Skeletal muscle satellite cell (primary cell): ENCODE measurements at regions not wholly inside any gene's neighbourhood (a gene's known extent, or its start where the extent isn't known, plus 50 kb on each side); places are given as distances from the start of the nearest gene placed in this dataset.
A peak's percentile ranks its signal among the peaks of the same experiment; 100 is the strongest.

Experiments used
- H3K27me3 ChIP-seq: 2 replicates; pipeline ENCODE4 v1.7.0; 2013; ENCODE audit warnings: low read length; ENCODE audit not compliant: control insufficient read depth, insufficient read depth
- H3K36me3 ChIP-seq: 2 replicates; pipeline ENCODE4 v1.7.0; 2013; ENCODE audit warnings: mild to moderate bottlenecking, control low read depth, low read length; ENCODE audit not compliant: insufficient read depth
- H3K4me1 ChIP-seq: 2 replicates; pipeline ENCODE4 v1.7.0; 2013; ENCODE audit warnings: low read length; ENCODE audit not compliant: control insufficient read depth, insufficient read depth
- H3K4me2 ChIP-seq: 2 replicates; pipeline ENCODE4 v1.7.0; 2013; ENCODE audit warnings: mild to moderate bottlenecking, low read length
- H3K4me3 ChIP-seq: 2 replicates; pipeline ENCODE4 v1.7.0; 2013; ENCODE audit warnings: low read length
- H3K9ac ChIP-seq: 2 replicates; pipeline ENCODE4 v1.7.0; 2013; ENCODE audit warnings: mild to moderate bottlenecking, low read depth, low read length, moderate library complexity
- H3K9me3 ChIP-seq: replicated peaks from 2 replicates; pipeline ENCODE4 v1.7.0; 2013; ENCODE audit warnings: mild to moderate bottlenecking, control low read depth, low read length

DNA sequence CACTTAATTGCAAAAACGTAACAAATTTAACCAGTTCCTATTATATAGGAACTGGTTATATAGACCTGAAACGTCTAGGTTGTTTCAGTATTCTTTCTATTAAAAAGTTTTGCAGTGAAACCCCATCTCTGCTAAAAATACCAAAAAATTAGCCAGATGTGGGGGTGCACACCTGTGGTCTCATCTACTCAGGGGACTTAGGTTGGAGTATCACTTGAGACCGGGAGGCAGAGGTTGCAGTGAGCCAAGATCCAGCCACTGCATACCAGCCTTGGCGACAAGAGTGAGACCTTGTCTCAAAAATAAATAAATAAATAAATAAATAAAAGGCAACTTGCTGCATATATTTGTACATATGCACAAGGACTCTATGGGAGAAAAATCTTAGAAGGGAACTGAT is 387.0 kb downstream of the TUSC7 start:
- no peaks in the 10 kb centered on the region for H3K4me1 ChIP-seq
- no peak overlapping the region for H3K4me2 ChIP-seq
- no peaks in the 10 kb centered on the region for H3K36me3 ChIP-seq
- no peak overlapping the region for H3K4me3 ChIP-seq
- H3K27me3 ChIP-seq, result no peaks in the 10 kb centered on the region
- H3K9me3 ChIP-seq, result peaks cover 3% of the 10 kb centered on the region
- H3K9ac ChIP-seq, result no peak overlapping the region

DNA sequence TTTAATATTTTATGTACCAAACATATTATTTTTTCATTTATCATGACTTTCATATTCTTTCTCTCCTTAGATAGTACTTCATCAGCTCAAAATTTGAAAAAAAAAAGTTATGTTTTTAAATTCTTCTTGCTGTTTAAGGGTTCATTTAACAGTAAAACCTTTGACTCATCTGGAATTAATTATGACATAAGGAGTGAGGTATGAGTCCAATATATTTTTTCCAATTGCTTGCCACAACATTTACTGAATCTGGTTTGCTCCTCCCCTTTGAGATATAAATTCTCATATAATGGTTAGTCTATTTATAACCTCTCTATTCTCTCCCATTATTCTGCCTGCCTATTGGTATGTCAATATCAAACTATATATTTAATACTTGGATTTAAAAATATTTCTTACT is 387.8 kb downstream of the TUSC7 start:
- Histone ChIP-seq H3K4me3 (no peak overlapping the region), H3K36me3 (no peaks in the 10 kb centered on the region), H3K4me1 (no peaks in the 10 kb centered on the region), H3K9ac (no peak overlapping the region), H3K4me2 (no peak overlapping the region), H3K27me3 (no peaks in the 10 kb centered on the region), H3K9me3 (peaks cover 3% of the 10 kb centered on the region)

DNA sequence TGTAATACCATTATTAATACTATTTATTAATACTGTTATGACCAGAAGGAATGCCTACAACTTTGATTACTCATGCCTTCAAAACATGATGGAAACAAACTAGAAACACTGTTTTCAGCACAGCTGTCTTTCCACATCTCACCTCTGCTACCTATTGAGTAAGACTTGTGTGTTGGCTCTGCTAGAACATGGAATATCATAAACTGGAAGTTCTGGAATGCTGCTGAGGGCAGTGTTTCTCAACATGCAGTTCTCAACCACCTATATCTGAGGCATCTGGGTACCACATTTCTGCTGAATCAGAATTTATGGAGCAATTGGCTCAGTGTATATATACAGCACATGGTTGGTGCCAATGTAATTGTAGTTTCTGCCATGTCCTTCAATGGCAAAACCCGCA is 392.1 kb downstream of the TUSC7 start:
- Histone ChIP-seq H3K27me3 (no peaks in the 10 kb centered on the region), H3K4me1 (peaks cover 25% of the 10 kb centered on the region), H3K4me3 (no peak overlapping the region), H3K4me2 (no peak overlapping the region), H3K9ac (no peak overlapping the region), H3K36me3 (no peaks in the 10 kb centered on the region), H3K9me3 (peaks cover 3% of the 10 kb centered on the region)

DNA sequence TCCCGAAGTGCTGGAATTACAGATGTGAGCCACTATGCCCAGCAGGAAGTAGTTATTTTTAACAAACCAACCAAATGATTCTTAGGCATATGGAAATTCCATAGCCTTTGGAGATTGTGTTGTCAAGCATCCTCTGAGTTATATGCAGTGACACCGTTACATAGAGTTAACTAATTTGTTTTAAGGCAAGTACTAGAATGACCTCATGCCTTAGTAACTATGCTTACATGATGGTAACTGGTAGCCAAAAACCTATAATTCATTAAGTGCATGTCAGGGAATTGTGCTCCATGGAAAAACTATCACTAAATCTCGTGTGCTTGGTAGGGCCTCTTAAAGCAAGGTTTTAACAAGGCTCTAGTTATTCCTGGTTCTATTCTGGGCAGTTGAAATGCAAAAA is 392.8 kb downstream of the TUSC7 start:
- no peak overlapping the region for H3K4me3 ChIP-seq
- peaks cover 26% of the 10 kb centered on the region for H3K4me1 ChIP-seq
- H3K9me3 ChIP-seq, result peaks cover 3% of the 10 kb centered on the region
- H3K27me3 ChIP-seq, result no peaks in the 10 kb centered on the region
- H3K36me3 ChIP-seq, result no peaks in the 10 kb centered on the region
- no peak overlapping the region for H3K4me2 ChIP-seq
- no peak overlapping the region for H3K9ac ChIP-seq

DNA sequence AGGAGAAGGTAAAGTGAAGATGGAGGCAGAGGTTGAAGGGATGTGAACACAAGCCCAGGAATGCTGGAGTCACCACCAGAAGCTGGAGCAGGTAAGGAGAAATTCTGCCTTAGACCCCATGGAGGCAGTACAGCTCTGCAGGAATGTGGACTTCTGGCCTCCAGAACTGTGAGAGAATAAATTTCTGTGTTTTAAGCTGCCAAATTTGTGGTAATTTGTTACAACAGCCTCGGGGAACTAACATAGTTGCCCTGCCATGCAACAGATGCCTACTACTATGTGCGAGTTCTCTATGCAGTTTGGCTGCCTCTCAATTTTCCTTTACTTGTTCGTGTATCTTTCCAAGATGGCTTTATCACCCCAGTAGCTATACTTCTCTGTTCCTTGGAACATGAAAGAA is 394.1 kb downstream of the TUSC7 start:
- Histone ChIP-seq H3K4me1 (peaks cover 26% of the 10 kb centered on the region), H3K9me3 (no peaks in the 10 kb centered on the region), H3K4me3 (no peak overlapping the region), H3K4me2 (no peak overlapping the region), H3K36me3 (no peaks in the 10 kb centered on the region), H3K9ac (no peak overlapping the region), H3K27me3 (no peaks in the 10 kb centered on the region)

DNA sequence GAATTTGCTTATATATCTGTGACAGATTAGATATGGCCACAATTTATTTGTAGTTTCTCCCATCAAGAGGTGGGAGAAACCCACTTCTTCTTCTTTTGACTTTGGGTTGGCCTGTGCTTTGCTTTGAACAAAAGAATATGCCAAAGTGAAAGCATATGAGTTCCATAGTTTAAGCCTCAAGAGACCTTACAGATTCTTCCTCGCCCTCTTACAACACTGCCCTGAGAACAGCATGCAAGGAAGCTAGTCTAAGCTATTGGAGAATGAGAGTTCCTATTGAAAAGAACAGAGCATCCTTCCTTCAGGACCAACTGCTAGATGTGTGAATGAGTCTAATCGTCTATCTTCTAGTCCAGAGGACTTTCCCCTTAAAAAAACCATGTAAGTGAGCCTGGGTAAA is 394.8 kb downstream of the TUSC7 start:
- Histone ChIP-seq H3K27me3 (no peaks in the 10 kb centered on the region), H3K36me3 (no peaks in the 10 kb centered on the region), H3K4me2 (no peak overlapping the region), H3K9ac (no peak overlapping the region), H3K4me3 (no peak overlapping the region), H3K9me3 (no peaks in the 10 kb centered on the region), H3K4me1 (peaks cover 26% of the 10 kb centered on the region)

DNA sequence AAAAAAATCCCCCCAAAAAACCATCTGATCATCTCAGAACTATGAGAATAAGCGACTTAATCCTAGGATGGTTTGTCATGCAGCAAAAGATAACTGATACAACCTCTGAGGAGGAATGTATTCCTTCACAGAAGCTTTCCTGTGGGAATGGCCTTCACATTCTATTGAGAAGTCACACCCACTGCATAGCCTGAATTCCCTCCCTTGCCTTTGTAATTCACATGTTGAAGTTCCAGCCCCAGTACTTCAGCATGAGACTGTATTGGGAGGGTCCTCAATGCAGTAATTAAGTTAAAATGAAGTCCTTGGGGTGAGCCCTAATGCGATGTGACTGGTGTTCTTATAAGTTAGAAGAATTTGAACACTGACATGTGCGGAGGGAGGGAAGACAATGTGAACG is 395.2 kb downstream of the TUSC7 start:
- Histone ChIP-seq H3K4me3 (no peak overlapping the region), H3K4me1 (peaks cover 26% of the 10 kb centered on the region), H3K27me3 (no peaks in the 10 kb centered on the region), H3K36me3 (no peaks in the 10 kb centered on the region), H3K9ac (no peak overlapping the region), H3K9me3 (no peaks in the 10 kb centered on the region), H3K4me2 (peak overlapping the region; percentile 51)

DNA sequence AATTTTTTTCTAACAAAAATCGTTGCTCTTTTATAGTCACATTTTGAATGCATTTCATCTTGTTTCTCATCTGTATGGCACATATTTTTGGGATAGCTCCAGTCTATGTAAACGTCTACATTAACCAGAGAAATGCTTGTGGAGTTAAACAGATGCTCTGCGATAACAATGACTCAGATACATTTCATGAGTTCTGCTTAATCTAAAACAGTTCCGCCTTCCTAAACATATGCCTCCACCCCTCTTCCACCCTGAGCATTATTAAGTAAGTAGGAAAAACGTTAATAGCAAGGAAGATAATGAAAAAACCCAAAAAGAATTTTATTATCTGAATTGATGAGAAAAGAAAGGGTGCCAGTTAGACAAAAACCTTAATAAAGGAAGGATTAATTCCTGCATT is 396.1 kb downstream of the TUSC7 start:
- Histone ChIP-seq H3K9me3 (no peaks in the 10 kb centered on the region), H3K27me3 (no peaks in the 10 kb centered on the region), H3K9ac (peak overlapping the region; percentile 19), H3K36me3 (no peaks in the 10 kb centered on the region), H3K4me1 (peaks cover 26% of the 10 kb centered on the region), H3K4me2 (peak overlapping the region; percentile 51), H3K4me3 (no peak overlapping the region)

DNA sequence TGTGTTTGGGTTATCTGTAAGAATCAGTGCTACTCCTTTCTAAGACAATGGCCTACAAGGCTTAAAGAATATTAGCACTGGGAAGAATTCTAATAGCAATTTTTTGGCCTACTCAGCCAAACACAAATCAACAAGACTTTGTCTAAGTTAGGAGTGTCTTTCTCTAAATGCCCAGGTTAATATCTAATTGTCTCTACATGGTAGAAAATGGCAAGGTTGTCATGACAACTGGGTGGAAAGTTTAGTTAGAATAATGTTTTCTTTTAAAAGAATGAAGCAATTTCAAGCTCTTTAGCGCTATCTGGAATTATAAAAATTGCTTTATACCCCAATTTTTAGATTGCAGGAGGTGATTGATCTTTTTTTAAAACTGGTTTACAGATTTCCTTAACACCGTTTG is 396.8 kb downstream of the TUSC7 start:
- no peak overlapping the region for H3K4me3 ChIP-seq
- H3K4me1 ChIP-seq, result peaks cover 26% of the 10 kb centered on the region
- H3K36me3 ChIP-seq, result no peaks in the 10 kb centered on the region
- H3K4me2 ChIP-seq, result no peak overlapping the region
- no peak overlapping the region for H3K9ac ChIP-seq
- no peaks in the 10 kb centered on the region for H3K9me3 ChIP-seq
- no peaks in the 10 kb centered on the region for H3K27me3 ChIP-seq

DNA sequence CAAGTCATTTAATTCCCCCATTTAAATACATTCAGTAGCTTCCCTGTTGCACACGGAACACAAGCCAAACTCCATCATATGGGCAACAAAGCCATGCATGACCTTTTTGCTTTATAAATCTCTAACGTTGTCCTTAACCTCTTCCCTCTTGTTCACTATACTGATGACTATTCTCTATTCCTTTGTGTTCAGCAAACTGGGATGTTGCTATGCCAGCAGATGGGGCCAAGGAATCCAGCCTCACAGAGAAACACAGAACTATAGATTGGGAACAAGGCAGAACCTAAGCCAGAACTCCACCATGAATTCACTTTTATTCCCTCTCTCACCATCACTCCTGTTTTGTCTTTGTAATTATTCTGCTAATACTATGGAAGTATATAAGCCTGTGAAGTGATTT is 398.4 kb downstream of the TUSC7 start:
- Histone ChIP-seq H3K4me2 (no peak overlapping the region), H3K9ac (no peak overlapping the region), H3K9me3 (no peaks in the 10 kb centered on the region), H3K4me3 (no peak overlapping the region), H3K36me3 (no peaks in the 10 kb centered on the region), H3K27me3 (no peaks in the 10 kb centered on the region), H3K4me1 (peaks cover 26% of the 10 kb centered on the region)

DNA sequence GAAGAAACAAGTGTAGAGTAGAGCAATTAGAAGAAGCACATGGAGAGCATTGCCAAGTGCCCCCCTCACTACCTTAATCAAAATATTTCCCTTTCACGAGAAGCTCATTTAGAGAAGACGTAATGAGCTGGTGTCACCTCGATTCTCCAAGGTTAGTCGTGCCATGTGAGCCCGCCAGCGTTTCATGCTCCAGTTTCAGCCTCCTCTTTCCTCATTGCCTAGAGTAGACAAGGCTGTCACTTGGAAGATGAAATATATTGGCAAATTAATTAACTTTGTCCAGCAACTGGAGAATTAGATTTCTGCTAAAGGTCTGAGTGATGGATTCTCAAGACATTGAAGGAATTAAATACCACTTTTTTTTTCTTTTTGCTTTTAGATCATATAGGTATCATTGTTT is 399.6 kb downstream of the TUSC7 start:
- Histone ChIP-seq H3K9ac (no peak overlapping the region), H3K9me3 (no peaks in the 10 kb centered on the region), H3K4me3 (no peak overlapping the region), H3K36me3 (no peaks in the 10 kb centered on the region), H3K4me1 (peaks cover 26% of the 10 kb centered on the region), H3K27me3 (no peaks in the 10 kb centered on the region), H3K4me2 (no peak overlapping the region)

DNA sequence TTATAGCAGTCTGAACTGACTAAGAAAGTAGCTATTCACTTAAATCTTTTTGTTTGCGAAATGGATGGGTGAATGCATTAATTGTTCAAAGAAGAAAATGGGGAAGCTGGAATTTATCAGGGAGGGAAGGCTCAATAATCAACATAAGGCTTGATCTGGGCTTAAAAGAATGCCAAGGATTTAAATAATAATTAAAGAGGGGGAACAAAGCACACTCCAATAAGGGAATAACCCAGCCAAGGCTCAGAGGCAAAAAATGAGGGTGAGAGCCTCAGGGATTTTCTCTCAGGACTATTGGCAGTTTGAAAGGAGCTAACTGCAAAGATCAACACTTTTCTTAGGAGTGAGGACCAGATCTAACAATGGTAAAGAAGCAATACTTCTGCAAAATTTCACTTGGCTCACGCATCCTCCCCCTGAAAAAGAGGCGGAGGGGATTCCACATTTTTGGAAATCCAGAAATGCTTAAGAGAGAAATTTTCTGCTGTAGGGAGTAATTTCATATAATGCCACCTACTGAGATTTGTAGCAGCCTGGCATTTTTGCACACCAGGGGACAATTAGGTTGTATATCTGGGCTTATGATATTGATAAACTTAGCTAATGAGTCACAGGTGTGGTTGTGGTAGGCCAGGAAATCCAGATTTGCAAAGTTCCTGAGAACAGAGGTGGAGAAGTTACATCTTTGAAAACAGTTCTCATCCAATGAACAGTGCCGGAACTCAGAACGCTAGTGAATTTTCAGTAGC is 405.1 kb downstream of the TUSC7 start:
- Histone ChIP-seq H3K9ac (no peak overlapping the region), H3K4me2 (no peak overlapping the region), H3K4me1 (peaks cover 6% of the 10 kb centered on the region), H3K27me3 (no peaks in the 10 kb centered on the region), H3K4me3 (no peak overlapping the region), H3K36me3 (no peaks in the 10 kb centered on the region), H3K9me3 (no peaks in the 10 kb centered on the region)
